HL-60/S4 (cell line): ENCODE measurements at regions not wholly inside any gene's neighbourhood (a gene's known extent, or its start where the extent isn't known, plus 50 kb on each side); places are given as distances from the start of the nearest gene placed in this dataset.
"Not testable (repeated sequence)": the region's sequence is repeated elsewhere in the genome, so short reads cannot be mapped to it uniquely, and the experiment has no call there.

Source experiments
- in situ Hi-C: fragments of 300-500 bp; cut with MboI; formaldehyde crosslinking; loops from 2 replicates; pipeline ENCODE4 v1.14.3; 2022; ENCODE audit warnings: low sequenced_read_pairs

GRCh38 chr1:193457676-193458075 is 271.3 kb upstream of the B3GALT2 start:
- in situ Hi-C loops: no loop called here

DNA sequence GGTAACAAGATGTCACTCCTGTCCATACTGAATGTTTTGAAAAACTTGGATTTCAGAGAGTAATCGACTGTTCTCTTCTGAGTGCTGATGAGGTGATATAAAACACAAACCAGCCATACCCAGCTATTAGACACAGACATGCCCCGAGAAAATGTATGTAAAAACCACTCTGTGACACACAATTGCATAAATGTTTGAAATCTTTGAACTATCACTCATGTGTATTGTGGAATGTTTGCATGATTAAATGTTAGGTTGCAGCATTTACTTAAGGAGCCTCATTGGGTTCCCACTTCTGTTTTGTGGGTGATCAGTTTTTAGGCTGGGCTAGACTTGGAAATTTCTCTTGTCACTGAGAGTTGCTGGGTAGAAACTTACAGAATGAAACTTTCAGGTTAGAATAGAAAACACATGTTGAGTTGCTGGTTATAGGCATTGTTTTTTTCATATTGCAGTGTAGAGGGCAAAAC is 270.4 kb upstream of the B3GALT2 start:
- in situ Hi-C loops: no loop called here

- in situ Hi-C loops: no loop called here
Observed at GRCh38 chr1:193451606-193452005, 265.2 kb upstream of the B3GALT2 start.

GRCh38 chr1:193451001-193451400 is 264.6 kb upstream of the B3GALT2 start:
- in situ Hi-C loops: no loop called here

DNA sequence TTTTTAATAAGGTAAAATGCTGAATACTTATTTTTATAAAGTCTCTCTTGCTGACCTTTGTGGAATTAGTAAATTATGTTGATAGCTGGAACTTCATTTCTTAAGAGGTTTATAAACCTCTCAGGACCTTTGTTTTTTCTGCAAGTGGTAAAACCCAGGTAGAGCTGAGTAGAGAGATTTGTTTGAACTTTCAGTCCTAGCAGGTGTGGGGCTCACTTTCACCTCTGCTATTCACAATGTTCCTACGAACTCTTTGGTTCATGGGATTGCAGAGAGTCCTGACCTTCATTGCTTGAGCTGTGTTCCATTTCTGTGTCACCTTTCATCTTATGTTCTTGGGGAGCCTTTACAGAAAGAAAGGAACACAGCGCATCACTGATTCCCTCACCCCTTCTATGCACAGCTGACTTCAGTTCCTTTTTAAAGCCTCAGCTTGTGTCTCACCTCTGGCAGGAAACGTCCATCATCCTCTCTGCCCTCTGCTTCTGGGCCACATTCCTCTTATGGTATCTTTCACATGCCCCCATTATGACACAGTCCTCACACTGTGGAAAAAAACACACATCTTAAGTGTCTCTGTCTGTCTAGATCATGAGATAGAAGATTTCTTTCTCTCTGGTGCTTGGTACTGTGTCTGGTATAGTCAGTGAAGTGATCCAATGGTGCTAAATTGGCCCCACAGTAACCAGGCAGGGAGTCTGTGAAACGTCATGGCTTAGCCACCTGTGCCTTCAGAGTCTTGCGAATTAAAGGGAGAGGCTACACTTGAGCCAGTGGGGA is 262.5 kb upstream of the B3GALT2 start:
- in situ Hi-C loops: no loop called here

GRCh38 chr1:193443886-193444285 is 257.5 kb upstream of the B3GALT2 start:
- in situ Hi-C loops: no loop called here

GRCh38 chr1:193438771-193439170 is 252.4 kb upstream of the B3GALT2 start:
- in situ Hi-C loops: no loop called here

DNA sequence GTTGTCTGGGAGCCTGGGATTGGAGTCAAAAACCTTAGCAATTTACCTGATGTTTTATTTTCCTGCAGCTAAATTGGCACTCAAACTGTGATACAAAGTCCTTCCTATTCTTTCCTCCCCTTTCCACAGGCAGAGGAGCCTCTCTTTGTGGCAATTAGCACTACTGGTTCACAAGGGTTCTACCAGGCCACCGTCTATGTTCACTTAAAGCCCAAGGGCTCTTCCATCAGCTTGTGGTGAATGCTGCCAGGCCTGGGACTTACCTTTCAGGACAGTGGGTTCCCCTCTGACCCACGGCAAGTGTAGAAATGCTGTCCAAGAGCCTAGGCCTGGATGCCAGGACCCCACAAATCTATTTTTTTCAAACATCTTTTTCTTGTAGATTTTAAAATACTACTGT is 251.9 kb upstream of the B3GALT2 start:
- in situ Hi-C loops: no loop called here

DNA sequence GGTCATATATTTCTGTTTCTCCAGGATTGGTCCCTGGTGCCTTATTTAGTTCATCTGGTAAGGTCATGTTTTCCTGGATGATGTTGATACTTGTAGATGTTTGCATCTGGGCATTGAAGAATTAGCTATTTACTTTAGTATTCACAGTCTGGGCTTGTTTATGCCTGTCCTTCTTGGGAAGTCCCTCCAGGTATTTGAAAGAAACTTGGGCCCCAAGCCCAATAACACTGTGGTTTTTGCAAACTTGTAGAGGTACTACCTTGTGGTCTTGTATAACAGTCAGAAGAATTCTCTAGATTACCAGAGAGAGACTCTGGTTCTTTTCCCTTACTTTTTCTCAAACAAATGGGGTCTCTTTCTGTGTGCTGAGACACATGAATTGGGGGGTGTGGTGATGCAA is 251.4 kb upstream of the B3GALT2 start:
- in situ Hi-C loops: no loop called here

- in situ Hi-C loops: not testable (repeated sequence)
Observed at GRCh38 chr1:193437333-193437732, 250.9 kb upstream of the B3GALT2 start.

DNA sequence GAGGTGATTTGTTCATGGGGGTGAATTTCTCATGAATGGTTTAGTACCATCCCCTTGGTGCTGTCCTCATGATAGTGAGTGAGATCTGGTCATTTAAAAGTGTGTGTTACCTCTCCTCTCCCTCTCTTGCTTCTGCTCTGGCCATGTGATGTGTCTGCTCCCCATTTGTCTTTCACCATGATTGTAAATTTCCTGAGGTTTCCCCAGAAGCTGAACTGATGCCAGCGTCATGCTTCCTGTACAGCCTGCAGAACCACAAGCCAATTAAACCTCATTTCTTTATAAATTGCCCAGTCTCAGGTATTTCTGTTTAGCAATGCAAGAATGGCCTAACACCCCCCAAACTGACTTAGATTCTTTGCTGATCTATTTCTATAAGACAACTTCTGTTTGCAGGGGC is 249.4 kb upstream of the B3GALT2 start:
- in situ Hi-C loops: no loop called here

- in situ Hi-C loops: no loop called here
Observed at GRCh38 chr1:193434319-193434718, 247.9 kb upstream of the B3GALT2 start.

- in situ Hi-C loops: no loop called here
Observed at GRCh38 chr1:193433599-193433998, 247.2 kb upstream of the B3GALT2 start.

DNA sequence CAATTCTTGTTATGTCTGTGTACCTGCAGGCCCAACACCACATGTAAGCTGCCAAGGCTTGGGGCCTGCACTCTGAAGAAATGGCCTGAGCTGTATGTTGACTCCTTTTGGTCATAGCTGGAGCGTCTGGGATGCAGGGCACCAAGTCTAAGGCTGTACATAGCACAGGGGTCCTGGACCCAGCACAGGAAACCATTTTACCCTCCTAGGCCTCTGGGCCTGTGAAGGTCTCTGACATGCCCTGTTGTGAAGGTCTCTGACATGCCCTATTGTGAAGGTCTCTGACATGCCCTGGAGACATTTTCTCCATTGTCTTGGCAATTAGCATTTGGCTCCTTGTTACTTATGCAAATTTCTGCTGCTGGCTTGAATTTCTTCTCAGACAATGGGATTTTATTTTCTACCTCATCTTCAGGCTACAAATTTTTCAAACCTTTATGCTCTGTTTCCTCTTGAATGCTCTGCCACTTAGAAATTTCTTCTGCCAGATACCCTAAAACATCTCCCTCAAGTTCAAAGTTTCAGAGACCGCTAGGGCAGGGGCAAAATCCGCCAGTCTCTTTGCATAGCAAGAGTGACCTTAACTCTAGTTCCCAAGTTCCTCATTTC is 246.7 kb upstream of the B3GALT2 start:
- in situ Hi-C loops: no loop called here

GRCh38 chr1:193431265-193431977 is 245.0 kb upstream of the B3GALT2 start:
- in situ Hi-C loops: no loop called here

DNA sequence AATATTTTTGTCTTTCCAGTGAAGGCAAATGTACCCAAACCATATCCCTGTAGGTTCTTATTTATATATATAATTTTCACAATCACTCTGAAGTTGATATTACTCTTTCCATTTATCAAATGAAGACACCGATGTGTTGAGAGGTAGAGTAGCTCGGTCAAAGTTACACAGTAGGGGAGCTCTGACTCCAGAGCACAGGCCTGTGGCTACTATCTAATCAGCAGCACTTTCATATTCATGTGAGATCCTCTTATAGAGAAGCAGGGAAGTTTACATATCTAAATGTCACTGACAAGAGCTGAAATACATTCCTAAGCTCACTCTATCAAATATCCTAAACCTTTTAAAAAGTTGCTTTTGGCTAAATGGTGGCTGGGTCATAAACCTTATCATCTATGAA is 241.1 kb upstream of the B3GALT2 start:
- in situ Hi-C loops: no loop called here

DNA sequence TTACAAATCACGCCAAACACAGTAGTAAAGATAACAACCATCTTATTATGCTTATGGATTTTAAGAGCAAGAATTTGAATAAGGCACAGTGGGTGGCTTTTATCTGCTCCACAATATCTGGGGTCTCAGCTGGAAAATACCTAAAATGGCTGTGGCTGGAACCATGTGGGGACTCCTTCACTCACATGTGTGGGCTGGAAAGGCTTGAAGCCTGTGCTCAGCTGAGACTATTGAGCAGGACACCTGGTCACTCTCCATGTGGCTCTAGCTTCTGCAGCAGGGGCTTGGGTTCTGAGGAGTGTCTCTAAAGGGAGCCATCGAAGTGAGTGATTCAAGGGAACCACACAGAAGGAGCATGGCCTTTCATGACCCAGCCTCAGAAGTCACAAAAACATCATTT is 239.6 kb upstream of the B3GALT2 start:
- in situ Hi-C loops: no loop called here

DNA sequence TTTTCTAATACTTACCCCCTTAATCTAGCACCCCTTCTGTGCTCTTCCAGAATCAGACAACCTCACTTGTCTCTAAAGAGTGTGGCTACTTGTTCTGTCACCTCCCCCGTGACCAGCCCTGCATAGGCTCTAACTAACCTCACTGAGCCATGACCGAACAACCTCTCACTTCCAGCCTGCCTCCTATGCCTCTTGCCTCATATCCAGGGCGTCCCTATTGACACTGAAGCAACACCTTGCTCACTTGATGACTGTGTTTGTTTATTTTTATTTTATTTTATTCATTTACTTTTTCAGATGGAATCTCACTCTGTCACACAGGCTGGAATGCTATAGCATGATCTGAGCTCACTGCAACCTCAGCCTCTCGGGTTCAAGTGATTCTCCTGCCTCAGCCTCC is 235.1 kb upstream of the B3GALT2 start:
- in situ Hi-C loops: no loop called here

- in situ Hi-C loops: no loop called here
Observed at GRCh38 chr1:193419295-193419694, 232.9 kb upstream of the B3GALT2 start.

DNA sequence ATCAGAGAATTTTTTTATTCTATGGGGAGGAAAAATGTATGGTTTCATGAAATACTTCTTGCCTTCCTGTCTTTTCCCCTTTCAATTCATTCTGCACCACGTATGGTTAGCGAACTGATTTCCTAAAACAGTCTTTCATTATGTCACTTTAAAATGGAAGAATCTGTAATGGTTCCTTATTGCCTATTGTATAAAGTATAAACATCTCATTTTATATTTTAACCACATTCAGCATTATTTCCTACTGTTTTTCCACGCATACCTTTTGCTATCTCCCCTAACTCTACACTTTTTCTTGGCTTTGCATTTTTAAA is 232.3 kb upstream of the B3GALT2 start:
- in situ Hi-C loops: no loop called here

DNA sequence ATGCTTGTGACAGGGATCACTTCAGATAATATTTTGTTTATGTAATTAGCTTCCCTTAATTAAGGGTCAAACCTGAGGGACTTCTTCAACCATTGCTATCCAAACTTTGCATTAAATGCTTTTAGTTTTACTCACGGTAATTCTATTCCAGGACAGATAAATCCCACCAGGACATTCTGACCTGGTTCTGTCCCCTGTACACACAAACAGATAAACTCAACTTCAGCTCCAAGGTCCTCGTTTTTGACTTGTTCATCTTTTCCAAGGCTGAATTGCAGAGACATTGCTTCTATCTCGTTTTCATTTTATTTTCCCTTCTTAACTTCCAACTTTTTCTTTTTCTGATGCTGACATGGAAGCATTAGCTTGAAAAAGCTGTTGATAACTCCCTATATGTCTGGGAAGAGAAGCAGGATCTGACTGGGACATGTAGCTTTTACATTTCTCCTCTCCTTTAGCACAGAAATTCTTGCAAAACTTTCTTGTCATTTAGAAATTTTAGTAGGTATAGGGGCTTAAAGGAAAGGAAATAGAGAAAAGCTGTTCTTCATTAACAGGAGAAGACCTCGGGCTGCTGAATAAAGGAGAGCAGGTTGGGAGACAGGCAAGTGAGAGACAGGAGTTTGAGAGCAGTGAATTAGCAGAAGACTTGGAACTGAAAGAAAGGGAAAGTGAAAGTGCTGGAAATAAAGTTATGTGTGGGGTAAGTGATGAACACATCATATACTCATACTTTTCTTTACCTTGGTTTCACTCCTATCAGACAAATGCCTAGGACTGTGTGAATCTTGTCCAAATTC is 231.7 kb upstream of the B3GALT2 start:
- in situ Hi-C loops: no loop called here
